Head of caudate nucleus (tissue), 42 donors: ENCODE measurements at regions not wholly inside any gene's neighbourhood (a gene's known extent, or its start where the extent isn't known, plus 50 kb on each side); places are given as distances from the start of the nearest gene placed in this dataset.
"Not testable (repeated sequence)": the region's sequence is repeated elsewhere in the genome, so short reads cannot be mapped to it uniquely, and the experiment has no call there.

ENCODE experiments used
- DNase-seq, 42 donors: peaks; one replicate each; pipeline versions ENCODE4 v3.0.0 to v3.0.0-alpha.2; 2020 to 2021; ENCODE audit warnings: mixed read lengths in 7 of 42
- intact Hi-C: fragments of 100-400 bp; cut with DNase I; formaldehyde crosslinking; loops from one replicate; pipeline ENCODE4 v1.15.0; 2022

- intact Hi-C loops, result no loop called here
- DNase-seq, result no peak
These were observed 734.8 kb upstream of the NXPH2 start for GRCh38 chr2:139514951-139515350.

GRCh38 chr2:139495851-139496250 is 715.7 kb upstream of the NXPH2 start:
- intact Hi-C loops, result no loop called here
- no peak for DNase-seq

- DNase-seq, result no peak
- intact Hi-C loops, result no loop called here
These were observed 712.0 kb upstream of the NXPH2 start for GRCh38 chr2:139492131-139492680.

- intact Hi-C loops, result no loop called here
- no peak for DNase-seq
These were observed 700.0 kb upstream of the NXPH2 start for GRCh38 chr2:139480161-139480650.

GRCh38 chr2:139478165-139478914 is 698.1 kb upstream of the NXPH2 start:
- DNase-seq, result no peak
- intact Hi-C loops, result no loop called here

GRCh38 chr2:139477618-139478017 is 697.4 kb upstream of the NXPH2 start:
- intact Hi-C loops, result no loop called here
- DNase-seq, result no peak

- DNase-seq, result no peak
These were observed 689.8 kb upstream of the NXPH2 start for GRCh38 chr2:139469985-139470384.

GRCh38 chr2:139465789-139466188 is 685.6 kb upstream of the NXPH2 start:
- intact Hi-C loops, result no loop called here

More at GRCh38 chr2:139469985-139470384, 689.8 kb upstream of the NXPH2 start:
- intact Hi-C loops, result no loop called here

GRCh38 chr2:139457873-139458272 is 677.7 kb upstream of the NXPH2 start:
- DNase-seq, result no peak
- intact Hi-C loops, result no loop called here

More at GRCh38 chr2:139465789-139466188, 685.6 kb upstream of the NXPH2 start:
- DNase-seq, result no peak

GRCh38 chr2:139454251-139454650 is 674.1 kb upstream of the NXPH2 start:
- intact Hi-C loops, result no loop called here

DNA sequence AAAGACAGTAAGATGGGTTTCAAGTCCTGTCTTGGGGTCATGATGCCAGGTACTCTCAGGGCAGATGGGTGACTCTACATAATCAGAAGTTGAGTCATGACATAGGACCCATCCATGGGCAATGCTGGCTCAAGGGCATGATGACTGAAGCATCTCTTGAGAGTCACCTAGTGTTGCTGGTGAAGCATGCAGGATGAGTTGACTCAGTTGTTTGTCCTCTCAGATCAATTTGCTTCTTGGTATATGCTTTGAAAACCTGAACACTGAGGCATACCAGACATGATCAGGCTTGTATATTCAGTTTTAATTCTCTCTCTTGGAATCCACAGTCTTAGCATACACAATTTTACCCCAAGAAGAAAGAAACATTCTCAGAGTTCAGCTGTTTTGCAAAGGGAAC is 658.9 kb upstream of the NXPH2 start:
- intact Hi-C loops, result no loop called here
- DNase-seq, result no peak

More at GRCh38 chr2:139454251-139454650, 674.1 kb upstream of the NXPH2 start:
- no peak for DNase-seq

DNA sequence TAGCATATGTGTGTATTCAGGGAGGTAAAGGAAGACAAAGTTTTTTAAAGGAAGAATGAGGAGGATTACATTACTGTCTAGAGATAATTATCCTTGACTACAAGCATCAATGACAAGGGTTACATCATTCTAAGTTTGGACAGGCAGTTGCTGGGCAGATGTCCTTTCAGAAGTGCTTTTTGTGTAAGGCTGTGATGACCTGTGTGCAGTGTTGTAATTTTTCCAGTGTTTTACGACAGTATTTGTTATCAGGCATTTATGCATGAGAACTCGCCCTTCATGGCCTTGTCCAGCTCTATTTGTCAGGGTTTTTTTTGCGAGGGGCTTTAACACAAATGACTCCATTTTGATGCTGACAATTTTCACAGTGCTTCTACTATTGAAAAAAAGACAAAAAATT is 658.3 kb upstream of the NXPH2 start:
- intact Hi-C loops, result no loop called here
- DNase-seq, result no peak

GRCh38 chr2:139427164-139427563 is 647.0 kb upstream of the NXPH2 start:
- intact Hi-C loops, result no loop called here
- DNase-seq, result no peak

GRCh38 chr2:139424101-139424500 is 643.9 kb upstream of the NXPH2 start:
- intact Hi-C loops, result no loop called here
- DNase-seq, result no peak

DNA sequence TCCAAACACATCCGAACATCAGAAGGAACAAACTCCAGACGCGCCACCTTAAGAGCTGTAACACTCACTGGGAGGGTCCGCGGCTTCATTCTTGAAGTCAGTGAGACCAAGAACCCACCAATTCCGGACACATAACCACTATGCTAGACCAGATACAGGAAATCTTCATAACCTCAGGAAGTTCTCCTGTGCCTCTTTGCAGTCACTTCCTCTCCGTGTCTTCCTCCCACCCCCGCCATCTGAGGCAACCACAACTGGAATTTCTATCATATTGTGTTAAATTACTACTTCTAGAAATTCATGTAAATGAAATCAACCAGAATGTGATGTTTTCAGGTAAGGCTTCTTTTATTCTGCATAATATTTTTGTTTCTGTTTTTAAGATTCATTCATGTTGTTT is 631.0 kb upstream of the NXPH2 start:
- no peak for DNase-seq

GRCh38 chr2:139410833-139411174 is 630.6 kb upstream of the NXPH2 start:
- DNase-seq, intact Hi-C loops: not testable (repeated sequence)

More for the DNA sequence above, 631.0 kb upstream of the NXPH2 start:
- intact Hi-C loops, result no loop called here

- DNase-seq, intact Hi-C loops: not testable (repeated sequence)
These were observed 630.1 kb upstream of the NXPH2 start for GRCh38 chr2:139410147-139410832.

GRCh38 chr2:139409212-139409611 is 629.0 kb upstream of the NXPH2 start:
- DNase-seq, result no peak
- intact Hi-C loops, result no loop called here

DNA sequence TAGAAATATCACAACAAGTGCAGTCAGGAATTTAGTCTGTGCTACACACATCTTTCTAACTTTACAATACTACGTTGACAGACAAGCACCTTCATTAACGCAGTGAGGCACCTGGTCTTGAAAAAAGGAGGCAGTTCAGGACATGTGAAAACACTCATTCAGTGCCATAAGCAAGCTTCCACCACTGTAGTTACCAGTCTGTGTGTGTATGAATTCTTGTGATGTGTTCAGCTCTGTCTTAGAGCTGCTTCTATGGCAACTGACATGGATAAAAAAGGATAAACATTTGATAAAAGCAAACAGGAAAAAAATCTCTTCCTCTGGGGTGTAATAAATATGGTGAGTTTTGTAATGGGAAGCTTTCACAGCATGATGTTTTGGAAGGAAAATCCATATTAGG is 623.8 kb upstream of the NXPH2 start:
- no peak for DNase-seq

GRCh38 chr2:139394801-139395200 is 614.6 kb upstream of the NXPH2 start:
- intact Hi-C loops, result no loop called here
- no peak for DNase-seq

More for the DNA sequence above, 623.8 kb upstream of the NXPH2 start:
- intact Hi-C loops, result no loop called here
